NCI-H345 treated with DMSO at 0.1 percent for 48 hours (cell line): ENCODE measurements at regions not wholly inside any gene's neighbourhood (a gene's known extent, or its start where the extent isn't known, plus 50 kb on each side); places are given as distances from the start of the nearest gene placed in this dataset.
A peak's percentile ranks its signal among the peaks of the same experiment; 100 is the strongest.

ENCODE experiments used
- DNase-seq: peaks from one replicate; lab custom pipeline; 2025; ENCODE audit not compliant: unreplicated experiment; lab: John Stamatoyannopoulos, UW

DNA sequence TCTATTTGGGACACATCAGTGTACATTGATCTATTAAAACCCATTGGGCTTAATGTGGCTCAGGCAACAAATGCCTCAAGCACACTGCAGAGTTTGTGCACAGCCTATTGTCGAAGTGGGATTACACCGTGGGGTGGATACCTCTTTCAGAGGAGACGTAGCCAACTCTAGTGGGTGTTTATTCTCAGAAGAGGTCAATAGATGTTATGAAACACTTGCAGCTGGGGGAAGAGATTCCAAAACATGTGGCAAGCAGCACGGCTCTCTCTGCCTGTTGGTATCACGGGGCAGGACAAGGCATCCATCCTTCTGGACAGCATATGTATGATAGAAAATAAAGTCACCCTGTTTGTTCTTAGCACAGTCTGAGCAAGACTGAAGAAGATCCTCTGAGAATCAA is 121.4 kb upstream of the COPS8 start:
- DNase-seq, result no peak

DNA sequence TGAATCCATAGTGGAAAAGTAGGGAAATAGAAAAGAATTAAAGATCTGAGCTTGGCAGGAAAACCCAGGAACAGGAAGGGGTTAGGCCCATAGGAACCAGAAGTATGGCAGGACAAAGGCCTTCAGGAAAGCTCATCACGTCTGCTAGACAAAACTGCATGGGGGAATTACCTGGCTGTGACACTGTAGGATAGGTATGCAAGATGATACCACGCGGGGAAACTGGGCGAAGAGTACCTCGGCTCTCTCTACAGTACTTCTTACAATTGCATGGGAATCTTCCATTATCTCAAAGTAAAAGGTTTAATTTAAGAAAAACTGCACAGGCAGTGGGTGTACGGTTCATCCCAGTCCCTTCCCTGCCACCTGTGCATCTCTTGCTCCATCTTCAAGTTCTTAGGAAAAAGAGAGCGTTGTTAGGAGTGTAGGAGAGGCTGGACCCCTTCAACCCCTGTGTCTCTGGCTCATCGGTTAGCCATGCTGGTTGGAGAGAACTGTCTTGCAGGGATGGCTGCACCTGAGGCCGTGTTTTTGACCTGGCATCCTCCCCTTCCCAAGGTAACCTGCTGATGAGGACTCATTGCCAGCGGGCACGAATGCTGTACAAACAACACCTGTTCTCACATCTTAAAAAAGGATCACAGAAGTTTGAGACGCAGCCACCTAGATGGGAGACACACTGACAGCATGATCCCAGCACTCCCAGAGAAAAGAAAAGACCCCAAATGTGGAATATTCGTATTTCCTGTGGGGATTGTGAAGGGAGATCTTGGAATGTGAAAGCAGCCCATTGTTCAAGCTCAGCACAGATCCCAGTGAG is 120.5 kb upstream of the COPS8 start:
- DNase-seq, result no peak

DNA sequence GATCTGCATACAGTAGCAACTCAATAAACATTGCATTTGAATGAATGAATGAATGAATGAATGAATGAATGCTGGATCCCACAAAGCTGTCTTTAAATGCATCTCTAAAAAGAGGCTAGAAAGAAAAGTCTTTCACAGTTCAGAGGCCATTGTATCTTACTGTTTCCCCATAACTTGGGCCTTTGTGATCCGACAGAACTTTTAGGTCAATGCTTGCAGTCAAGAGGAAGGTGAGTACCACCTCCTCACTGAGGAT is 119.9 kb upstream of the COPS8 start:
- no peak for DNase-seq

DNA sequence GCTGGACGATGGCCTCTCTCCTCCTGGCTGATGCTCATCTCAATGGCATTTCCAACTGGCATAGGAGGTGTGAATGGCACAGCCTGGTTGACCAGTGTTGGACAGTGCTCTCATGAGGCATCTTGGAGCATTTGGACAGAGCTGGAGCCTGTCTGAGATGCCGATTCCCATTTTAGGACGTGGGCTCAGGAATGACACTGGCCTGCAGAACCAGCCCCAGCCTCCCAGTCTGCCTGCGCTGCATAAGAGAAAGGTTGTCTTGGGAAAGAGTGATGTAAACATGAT is 118.2 kb upstream of the COPS8 start:
- no peak for DNase-seq

DNA sequence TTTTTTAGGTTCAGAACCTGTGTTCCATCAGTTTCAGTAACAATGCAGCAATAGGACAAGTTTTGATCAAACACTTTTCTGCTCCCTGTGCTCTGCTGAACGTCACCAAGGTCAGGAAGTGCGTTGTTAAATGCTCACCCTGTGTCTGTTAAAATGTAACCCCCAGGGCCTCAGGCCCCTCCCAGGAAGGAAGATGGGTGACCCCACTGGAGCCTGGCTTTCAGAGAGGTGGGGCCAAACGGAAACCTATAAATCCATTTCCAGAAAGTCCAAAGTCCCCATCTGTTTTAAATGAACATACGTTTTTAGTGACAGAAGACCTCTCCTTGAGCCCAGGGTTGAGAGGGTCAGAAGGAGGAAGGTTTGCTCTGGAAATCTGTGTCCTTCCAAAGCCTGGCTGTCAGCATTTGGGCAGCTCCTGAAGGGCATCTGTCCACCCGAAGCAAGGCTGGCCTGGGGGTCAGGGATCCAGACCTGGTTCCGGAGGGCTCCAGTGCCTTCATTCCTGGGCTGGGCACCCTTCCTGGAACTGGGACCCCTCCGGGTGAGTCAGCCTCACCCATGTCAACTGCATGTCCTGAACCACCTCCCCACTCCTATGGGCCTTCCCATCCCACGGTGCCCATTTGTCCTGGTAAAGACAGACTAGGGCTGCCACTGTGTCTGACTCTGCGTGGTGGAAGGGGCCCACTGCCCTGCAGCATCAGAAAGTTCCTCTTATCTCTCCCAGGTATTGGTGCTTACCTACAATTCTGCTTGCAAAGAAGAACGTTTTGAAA is 117.4 kb upstream of the COPS8 start:
- no peak for DNase-seq

DNA sequence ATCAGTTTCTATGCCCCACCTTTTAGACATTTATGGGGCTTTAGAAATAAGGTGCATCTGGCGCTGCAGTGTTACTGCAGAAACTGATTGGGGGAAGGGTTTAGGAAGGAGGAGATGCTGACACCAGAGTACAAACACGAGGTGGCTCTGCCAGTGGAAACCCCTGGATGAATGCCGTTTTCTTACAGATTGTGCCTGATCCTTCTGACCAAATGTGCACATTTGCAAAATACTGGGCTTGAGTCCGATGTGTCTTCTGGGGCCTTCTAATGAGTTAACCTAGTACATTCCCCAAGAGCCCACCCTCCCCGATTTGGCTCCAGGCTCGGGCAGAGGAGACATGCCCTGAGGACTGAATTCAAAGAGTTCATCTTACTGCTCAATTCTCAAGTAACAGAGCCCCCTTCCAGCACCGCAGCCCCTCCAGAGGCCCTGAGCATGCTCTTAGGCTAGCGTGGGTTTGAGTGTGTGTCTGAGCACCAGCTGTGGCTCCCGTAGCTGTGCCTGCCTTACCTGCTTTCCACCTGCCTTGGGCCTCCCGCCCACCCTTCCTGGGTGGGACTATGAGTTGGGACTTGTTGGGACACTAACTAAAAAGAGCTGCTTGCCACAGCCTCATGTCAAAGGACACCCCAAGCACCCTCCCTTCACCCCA is 116.7 kb upstream of the COPS8 start:
- DNase-seq, result no peak

DNA sequence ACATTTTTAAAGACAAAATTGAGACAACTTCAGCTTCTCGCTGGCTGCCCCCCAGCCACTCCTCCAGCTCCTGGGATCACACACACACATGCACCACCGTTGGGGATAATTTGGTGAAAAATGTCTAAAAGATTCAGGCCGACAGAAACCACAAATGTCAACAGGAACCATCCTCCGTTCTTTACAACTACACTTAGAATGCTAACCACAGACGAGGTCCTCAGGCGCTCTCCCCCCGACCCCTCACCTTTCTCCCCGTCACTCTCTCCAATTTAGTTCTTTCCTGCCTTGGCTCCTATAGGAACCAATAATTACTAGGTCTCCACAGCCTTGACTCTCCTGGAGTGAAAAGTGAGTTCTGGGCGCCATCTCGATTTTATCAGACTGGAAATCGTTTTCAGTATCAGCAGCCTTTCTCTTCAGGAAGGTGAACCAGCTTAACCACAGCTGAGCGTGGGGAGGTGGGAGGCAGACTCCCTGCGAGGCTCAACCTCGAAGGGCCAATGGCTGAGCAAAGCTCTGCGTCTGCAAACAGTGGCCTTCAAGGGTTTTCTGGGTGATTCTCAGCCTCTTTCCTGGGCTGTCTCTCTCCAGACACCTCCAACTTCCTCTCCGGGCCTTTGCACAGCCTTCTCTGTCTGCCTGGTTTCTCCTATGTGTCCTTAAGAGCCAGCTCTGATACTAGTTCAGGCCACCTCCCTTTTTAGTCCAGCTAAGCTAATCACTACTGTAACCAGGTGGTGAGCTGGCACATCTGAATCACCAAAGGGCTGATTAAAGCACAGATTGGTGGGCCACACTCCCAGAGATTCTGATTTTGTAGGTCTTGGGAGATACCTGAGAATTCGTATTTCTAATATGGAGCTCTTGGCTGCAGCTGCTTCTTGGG is 115.7 kb upstream of the COPS8 start:
- DNase-seq, result no peak

DNA sequence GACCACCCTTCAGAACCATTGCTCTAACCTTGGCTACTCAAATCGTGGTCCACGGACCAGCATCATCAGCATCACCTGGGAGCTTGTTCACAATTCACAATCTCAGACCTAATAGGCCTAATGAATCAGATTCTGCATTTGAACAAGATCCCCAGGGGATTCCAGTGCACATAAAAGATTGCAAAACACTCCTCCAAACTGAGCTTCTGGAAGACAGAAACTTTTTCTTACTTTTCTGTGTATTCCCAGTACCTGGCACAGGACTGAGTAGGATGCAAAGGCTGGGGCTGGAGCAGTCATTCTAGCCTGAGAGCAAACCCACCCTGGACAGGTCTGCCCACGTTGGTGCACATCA is 115.1 kb upstream of the COPS8 start:
- DNase-seq, result no peak

DNA sequence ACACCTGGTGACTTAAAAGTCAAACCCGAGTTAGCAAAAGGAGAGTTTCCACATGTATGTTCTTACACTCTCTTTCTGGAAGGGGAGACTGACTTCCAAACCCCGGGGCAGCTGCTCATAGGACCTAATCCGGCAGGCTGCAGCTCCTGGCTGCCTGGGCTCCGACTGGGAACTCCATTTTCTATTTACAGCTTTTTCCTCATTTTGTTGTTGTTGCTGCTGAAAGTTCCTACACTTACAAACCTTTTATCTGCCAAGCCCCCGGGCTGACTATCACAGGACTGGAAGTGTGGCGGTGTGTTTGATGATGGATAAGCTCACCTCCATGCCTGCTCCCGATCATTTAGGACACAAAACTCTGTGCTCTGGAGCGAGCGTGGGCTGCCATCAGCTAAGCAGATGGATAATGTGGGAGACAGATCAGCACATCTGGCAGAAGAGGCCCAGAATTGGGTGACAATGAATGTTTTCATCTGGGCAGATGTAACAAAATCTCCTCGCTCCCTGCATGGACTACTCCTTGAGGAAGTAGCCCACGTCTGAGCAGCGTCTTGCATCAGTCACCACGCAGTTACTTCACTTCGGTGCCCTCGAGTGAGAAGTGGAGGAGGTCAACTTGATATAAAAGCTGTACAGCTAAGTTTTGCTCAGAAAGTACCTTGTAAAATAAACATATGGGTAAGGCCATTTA is 114.4 kb upstream of the COPS8 start:
- DNase-seq, result no peak

DNA sequence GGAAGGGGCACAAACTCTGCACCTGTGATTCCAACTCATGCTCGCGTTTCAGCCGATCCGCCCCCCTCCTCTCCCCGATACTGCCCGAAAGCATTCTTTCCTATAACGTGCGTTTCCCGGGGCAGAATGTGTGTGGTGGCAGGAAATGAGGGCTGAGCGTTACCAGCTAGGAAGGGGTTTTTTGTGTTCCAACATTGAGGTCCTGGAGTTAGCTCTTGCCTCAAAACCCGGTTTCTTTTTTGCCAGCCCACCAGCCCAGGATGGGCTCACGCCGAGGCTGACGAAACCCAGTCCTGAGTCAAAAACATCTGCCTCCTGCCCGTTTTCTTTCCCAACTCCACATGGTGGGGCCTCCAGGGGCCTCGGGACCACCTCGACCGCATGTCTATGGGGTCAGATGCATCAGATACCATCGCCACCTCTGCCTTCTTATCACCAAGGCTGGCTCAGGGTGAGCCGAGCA is 113.7 kb upstream of the COPS8 start:
- no peak for DNase-seq

DNA sequence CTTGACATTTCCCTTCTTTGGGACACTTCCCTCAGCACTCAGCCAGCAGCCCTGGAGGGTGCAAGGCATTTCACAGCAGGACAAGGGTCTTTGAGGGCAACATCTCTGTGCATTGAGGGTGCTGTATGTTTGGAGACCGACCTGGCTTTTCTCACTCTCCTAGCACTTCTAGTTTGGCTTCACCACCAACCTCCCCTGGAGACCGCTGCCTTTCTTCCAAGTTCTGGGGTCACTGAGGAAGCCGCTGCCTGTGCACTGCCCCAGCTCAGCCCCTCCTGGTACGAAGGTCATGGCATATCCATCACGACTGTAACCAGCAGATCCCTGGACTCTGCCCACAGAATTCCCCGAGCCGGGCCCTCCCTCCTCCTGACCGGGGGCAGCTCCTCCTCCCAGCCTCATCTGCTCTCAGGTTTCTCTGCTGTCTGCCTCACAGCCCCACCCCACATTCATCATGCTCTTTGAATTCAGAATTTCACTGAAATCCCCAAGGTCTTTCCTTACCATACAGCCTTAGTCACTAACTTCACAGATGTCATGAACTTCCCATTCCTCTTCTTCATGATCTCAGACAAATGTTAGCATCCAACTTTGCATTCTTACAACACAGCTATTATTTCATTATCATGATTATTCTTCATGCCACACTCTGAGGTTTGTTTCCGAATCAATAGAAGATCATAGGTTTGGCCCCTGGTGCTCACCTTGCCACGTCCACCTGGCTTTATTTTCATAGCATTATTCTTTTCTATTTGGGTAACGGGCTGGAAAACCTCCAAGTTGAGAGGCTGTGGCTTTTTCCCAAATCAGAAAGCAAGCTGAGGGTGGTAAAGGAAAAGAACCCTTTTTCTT is 113.0 kb upstream of the COPS8 start:
- peak; percentile 78 for DNase-seq

DNA sequence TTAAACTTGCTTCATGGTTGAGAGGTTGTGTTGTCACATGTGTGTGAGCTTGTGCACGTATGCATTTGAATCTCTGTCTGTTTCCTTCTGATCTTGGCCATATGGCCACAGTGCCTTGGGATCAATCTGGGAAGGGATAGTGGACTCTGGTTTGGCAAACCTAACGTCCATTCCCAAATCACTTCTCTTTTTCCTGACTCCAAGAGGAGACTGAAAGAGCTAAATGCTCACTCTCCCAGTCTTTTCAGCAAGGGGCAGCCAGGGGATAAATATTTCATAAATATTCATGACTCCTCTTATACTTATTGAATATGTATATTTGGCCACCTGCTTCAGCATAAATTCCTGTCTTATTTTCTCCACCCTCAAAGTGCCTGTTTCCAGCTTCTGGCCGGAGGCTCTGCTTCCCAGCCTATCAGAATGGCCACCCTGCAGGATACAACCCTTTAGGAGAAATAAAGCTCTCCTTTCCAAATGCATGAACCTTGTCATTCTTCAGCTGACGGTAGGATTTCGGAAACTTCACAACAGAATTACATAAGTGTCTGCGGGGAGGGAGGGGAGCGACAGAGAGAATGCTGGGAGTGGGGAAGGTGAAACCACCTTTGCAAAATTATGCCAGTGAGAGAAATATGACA is 112.2 kb upstream of the COPS8 start:
- no peak for DNase-seq

DNA sequence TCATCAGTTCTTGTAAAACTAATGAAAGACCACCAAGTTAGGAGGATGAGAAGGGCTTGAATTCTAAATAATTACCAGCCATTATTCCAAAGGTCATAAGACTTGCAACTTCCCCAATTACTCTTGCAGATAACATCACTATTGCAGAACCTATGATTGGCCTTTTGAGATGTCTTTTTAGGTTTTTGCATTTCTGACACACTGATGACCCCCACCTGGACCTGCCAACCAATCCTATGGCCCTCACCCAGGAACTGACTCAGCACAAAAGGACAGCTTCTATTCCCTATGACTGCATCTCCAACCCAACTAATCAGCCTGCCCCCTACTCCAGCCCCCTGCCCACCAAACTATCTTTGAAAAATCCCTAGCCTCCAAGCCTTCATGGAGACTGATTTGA is 111.5 kb upstream of the COPS8 start:
- DNase-seq, result no peak

DNA sequence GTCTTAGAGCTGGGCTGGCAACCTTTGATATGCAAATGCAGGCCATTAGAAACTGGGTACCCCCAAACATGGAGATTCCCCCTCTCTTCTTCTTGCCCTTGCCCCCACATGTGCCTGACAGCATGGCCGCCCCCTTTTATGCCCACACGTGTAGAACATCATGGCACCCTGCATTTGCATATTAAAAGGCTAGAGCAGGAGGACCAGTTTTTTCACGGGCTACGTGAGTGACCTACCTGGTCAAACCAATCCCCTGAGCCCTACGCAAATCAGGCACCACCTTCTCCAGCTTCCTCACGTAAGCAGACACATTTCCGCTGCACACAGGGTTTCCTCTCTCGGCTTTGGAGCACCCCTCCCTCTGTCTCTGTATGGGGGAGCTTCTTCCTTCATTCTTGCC is 110.9 kb upstream of the COPS8 start:
- DNase-seq, result no peak

DNA sequence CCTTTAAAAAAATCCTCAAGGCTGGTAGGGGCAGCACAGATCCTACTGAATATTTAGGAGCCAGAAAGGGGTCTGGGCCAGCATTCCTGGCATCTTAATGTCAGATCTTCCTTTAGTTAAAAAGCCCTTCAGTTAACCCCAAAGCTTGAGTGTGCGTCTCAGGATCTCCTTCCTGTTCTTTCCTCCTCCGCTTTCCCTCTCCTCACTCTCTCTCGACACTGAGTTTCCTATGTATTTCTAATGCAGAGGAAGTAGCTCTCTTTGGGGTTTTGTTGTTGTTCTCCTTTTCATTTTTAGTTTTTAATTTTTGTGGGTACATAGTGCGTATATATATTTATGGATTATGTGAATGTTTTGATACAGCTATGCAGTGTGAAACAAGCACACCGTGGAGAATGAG is 109.9 kb upstream of the COPS8 start:
- no peak for DNase-seq

DNA sequence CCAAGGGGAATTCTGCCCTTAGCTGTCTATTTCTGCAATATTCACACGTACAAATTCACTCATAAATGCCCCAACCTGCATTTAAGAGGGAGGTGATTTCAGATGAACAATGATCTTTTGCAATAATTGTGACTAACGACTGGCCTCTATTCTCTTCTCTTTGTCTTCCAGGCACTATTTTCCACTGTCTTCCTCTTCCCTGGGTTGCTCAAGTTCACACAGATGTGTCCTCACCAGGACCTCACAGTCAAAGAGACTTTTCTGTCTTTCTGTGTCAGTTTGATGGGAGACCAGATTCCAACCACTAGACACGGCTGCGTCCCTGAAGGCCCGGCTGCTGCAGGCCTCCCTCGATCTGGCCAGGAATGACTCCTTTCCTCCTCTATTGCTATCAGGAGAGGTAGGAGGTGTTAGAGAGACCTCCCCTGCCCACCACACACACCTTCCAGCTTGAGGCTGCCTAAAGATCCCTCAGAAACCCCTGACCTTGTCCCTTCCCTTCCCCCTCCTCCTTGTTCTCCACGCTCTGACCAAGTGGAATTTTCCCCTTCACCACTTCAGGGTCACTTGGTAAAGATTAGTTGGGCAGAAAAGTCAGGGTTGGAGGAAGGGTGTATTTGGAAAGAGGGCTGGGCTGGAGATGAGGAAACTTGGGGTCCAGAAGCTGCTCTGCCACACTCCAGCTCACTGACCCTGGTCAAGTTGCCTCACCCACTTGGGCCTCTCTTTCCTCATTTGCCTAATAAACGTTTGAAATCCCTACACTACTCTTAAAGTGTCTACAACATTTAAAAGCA is 109.2 kb upstream of the COPS8 start:
- no peak for DNase-seq

DNA sequence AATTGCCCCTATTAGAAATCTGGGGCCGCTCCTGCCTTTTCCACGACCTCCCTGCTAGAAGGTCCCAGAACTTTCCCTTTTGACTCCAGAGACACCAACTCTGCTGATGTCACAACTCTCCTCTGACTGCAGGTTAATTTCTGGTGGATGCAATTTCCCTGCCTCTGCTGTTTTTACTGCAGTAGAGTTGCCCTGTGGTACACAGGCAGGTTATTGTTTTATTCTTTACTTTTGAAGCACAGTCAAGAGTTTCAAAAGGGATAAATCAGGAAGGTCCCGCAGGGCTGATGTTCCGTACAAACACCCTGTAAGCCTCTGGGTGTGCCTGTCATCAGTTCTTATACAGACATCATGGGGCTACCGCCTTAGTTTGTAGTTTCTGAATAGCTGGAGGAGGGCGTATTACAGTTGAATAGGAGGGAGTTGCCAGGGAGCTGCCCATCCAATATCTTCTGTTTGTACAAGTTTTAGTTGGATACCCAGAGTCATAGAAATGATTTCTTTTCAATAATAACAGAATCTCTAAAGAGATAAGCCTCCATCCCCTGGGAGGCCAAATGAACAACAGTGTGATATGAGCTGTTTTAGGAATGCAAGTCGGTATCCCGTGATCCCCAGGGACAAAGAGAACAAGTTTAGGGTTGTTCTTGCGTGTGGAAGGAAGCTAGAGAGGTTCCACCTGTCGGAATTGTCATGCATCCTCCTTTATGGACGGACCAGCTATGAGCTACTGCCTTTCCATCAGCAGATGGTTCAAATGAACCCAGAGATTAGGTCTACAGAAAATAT is 108.4 kb upstream of the COPS8 start:
- DNase-seq, result peak; percentile 36

DNA sequence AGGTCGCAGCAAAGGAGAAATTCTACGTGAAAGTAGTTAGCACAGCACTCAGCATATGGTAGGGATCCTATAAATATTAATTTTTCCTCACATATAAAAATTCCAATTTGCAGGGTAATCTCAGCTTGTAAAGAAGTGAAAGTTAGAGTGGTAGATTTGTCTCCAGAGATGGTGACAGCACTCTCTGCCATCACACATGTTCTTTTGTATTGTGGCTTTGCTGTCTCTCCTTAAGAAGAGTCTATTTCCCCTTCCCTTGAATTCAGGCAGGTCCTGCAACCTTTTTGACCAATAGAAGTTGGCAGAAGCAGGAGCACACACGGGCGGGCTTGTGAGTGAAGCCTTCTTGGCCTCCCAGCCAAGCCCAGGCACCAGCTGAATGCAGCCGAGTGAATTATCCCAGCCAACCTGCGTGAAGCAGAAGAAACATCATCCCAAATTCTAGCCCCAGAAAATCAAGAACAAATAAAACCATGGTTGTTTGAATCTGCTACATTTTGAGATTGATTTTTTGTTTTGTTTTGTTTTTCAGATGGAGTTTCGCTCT is 107.8 kb upstream of the COPS8 start:
- no peak for DNase-seq
